Body of pancreas (tissue), 4 donors: ENCODE measurements at regions not wholly inside any gene's neighbourhood (a gene's known extent, or its start where the extent isn't known, plus 50 kb on each side); places are given as distances from the start of the nearest gene placed in this dataset.

Source experiments
- POLR2A ChIP-seq, 3 donors: fragments of 450-650 bp; IDR thresholded peaks; one replicate each; pipeline ENCODE4 v1.6.1; 2016; ENCODE audit warnings: antibody characterized with exemption in 3 of 3, mild to moderate bottlenecking in 2 of 3
- TF ChIP-seq, protein P1 (sequence below), 7 experiments: fragments of 450-650 bp in 4 of 7; fragments of 200-600 bp in 3 of 7; sonication (generic) in 3 of 7; IDR thresholded peaks; one replicate each; pipeline ENCODE4 v1.5.1; 2016 to 2019; ENCODE audit warnings: antibody characterized with exemption in 7 of 7

DNA sequence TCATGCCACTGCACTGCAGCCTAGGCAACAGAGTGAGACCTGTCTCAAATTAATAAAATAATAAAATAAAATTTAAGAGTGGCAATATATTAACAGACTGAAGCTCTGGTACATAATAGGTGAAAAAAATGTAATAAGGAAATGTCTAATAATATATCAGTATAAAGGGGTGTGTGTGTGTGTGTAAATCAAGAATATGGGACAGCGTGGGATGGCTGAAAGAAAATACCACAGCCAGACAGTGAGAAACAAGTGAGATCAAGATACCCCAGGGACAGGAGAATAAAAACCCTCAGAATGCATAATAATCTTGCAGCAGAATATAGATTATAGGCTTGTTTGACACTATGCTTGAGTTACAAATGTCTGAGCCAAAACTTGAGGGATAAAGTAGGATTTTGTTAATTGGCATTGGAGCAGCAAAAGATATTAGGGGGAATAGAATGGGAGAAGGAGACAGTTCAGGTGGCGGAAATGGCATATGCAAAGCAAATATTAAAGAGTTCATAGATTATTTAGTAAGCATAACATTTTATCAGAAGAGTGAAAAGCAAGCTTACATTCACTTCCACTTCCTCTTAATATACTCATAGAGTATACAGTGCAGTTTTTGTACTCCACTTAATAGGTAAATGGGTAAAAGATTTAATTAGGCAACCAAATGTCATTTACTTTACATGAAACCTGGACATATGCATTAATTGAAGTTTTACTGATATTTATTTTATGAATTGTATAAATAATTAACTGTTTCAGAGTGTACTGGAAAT is 398.5 kb upstream of the GJE1 start:
- TF ChIP-seq POLR2A (IDR thresholded peaks at IDR 0.05), result no peak
- TF ChIP-seq, protein P1, sequence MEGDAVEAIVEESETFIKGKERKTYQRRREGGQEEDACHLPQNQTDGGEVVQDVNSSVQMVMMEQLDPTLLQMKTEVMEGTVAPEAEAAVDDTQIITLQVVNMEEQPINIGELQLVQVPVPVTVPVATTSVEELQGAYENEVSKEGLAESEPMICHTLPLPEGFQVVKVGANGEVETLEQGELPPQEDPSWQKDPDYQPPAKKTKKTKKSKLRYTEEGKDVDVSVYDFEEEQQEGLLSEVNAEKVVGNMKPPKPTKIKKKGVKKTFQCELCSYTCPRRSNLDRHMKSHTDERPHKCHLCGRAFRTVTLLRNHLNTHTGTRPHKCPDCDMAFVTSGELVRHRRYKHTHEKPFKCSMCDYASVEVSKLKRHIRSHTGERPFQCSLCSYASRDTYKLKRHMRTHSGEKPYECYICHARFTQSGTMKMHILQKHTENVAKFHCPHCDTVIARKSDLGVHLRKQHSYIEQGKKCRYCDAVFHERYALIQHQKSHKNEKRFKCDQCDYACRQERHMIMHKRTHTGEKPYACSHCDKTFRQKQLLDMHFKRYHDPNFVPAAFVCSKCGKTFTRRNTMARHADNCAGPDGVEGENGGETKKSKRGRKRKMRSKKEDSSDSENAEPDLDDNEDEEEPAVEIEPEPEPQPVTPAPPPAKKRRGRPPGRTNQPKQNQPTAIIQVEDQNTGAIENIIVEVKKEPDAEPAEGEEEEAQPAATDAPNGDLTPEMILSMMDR (IDR thresholded peaks at IDR 0.05), result no peak
